HepG2 (cell line): ENCODE measurements at regions not wholly inside any gene's neighbourhood (a gene's known extent, or its start where the extent isn't known, plus 50 kb on each side); places are given as distances from the start of the nearest gene placed in this dataset.
"Not testable (repeated sequence)": the region's sequence is repeated elsewhere in the genome, so short reads cannot be mapped to it uniquely, and the experiment has no call there.

Experiments used
- ATAC-seq: fragments of 200-7000 bp; cut with Tn5 transposase; 3 replicates; pipeline ENCODE4 v1.9.1; 2020; ENCODE audit warnings: mild to moderate bottlenecking, moderate library complexity
- BruUV-seq: library from RNA; stranded (reverse); fragments of 400-500 nt; replicated peaks from 2 replicates; lab custom pipeline; 2021; lab: Mats Ljungman, UMichigan
- CTCF ChIA-PET: fragments of 300-600 bp; formaldehyde crosslinking; extraction: SDS; loops from one replicate; lab custom pipeline; 2021; ENCODE audit warnings: low total read pairs, inconsistent platforms, low intra/inter-chr PET ratio; lab: Yijun Ruan, JAX
- POLR2A ChIA-PET: fragments of 350-600 bp; sonication (Branson Sonifier 250); formaldehyde crosslinking; loops from one replicate; lab custom pipeline; 2020; ENCODE audit warnings: antibody characterized with exemption, inconsistent platforms; lab: Yijun Ruan, JAX
- DNase-seq: peaks from one replicate; pipeline ENCODE4 v3.0.0-alpha.2; 2015; ENCODE audit warnings: low spot score
- FAIRE-seq: peaks from 3 replicates; lab custom pipeline; 2011; peaks lifted over from hg19 to GRCh38; lab: Jason Lieb, UNC
- H2AFZ ChIP-seq: one replicate; pipeline ENCODE4 v1.6.1; 2011; ENCODE audit warnings: low read length, inconsistent platforms
- H3K27ac ChIP-seq: fragments of 300-600 bp; 3 replicates; pipeline ENCODE4 v1.8.0; 2011; ENCODE audit warnings: mixed run types, mild to moderate bottlenecking, mixed read lengths, low read length, inconsistent platforms; ENCODE audit not compliant: insufficient read depth; ENCODE audit errors: extremely low read length
- H3K27me3 ChIP-seq, 2 experiments: fragments of 200-600 bp in 1 of 2; 2 replicates in 1 of 2; 3 replicates in 1 of 2; pipeline versions ENCODE4 v1.6.0 to v1.8.0; 2011; ENCODE audit warnings: low read length in 2 of 2, mild to moderate bottlenecking in 2 of 2, moderate library complexity in 2 of 2, inconsistent platforms in 1 of 2; ENCODE audit not compliant: insufficient read depth in 2 of 2, control insufficient read depth in 1 of 2
- H3K36me3 ChIP-seq, 2 experiments: fragments of 200-600 bp in 1 of 2; replicated peaks in 1 of 2; 2 replicates in 1 of 2; 3 replicates in 1 of 2; pipeline versions ENCODE4 v1.5.1 to v1.8.0; 2011; ENCODE audit warnings: low read length in 2 of 2, inconsistent platforms in 1 of 2; ENCODE audit not compliant: insufficient read depth in 2 of 2, control insufficient read depth in 1 of 2
- H3K4me1 ChIP-seq: 2 replicates; pipeline ENCODE4 v1.5.1; 2012; ENCODE audit warnings: low read length, inconsistent platforms; ENCODE audit not compliant: insufficient read depth
- H3K4me2 ChIP-seq: 2 replicates; pipeline ENCODE4 v1.6.0; 2011; ENCODE audit warnings: low read depth, low read length, inconsistent platforms
- H3K4me3 ChIP-seq, 3 experiments: fragments of 200-600 bp in 1 of 3; sonication (generic), shearing (Covaris generic) in 1 of 3; replicated peaks in 1 of 3; 2 replicates each; pipeline ENCODE4 v1.5.1; 2011 to 2016; ENCODE audit warnings: low read length in 3 of 3, inconsistent platforms in 2 of 3, low read depth in 2 of 3, mild to moderate bottlenecking in 2 of 3, control low read depth in 1 of 3, mixed read lengths in 1 of 3; ENCODE audit not compliant: insufficient read depth in 1 of 3
- H3K79me2 ChIP-seq: one replicate; pipeline ENCODE4 v1.6.1; 2011; ENCODE audit warnings: low read length, inconsistent platforms; ENCODE audit not compliant: insufficient read depth
- H3K9ac ChIP-seq: 2 replicates; pipeline ENCODE4 v1.6.0; 2011; ENCODE audit warnings: mild to moderate bottlenecking, low read depth, low read length, inconsistent platforms; ENCODE audit not compliant: insufficient read depth
- H3K9me3 ChIP-seq: 2 replicates; pipeline ENCODE4 v1.5.1; 2012; ENCODE audit warnings: mild to moderate bottlenecking, low read length
- H4K20me1 ChIP-seq: 2 replicates; pipeline ENCODE4 v1.6.0; 2011; ENCODE audit warnings: inconsistent platforms, mild to moderate bottlenecking, low read length, moderate library complexity; ENCODE audit not compliant: insufficient read depth
- NFYB ChIP-seq: sonication (generic); formaldehyde crosslinking; IDR thresholded peaks from 2 replicates; pipeline ENCODE4 v1.4.0; 2020; ENCODE audit warnings: missing genetic modification reagents
- WGBS: methylation state at CpG from one replicate; pipeline ENCODE4 v1.1.6; 2017; ENCODE audit warnings: low lambda C conversion rate; 5-methylcytosine and 5-hydroxymethylcytosine counted together
- in situ Hi-C: cut with HindIII; loops from 2 replicates; pipeline ENCODE4 v1.10.0; 2017; ENCODE audit warnings: low pct_unique_long_range_greater_than_20kb; ENCODE audit not compliant: extremely low pct_ligation_motif_present
- intact Hi-C: fragments of 100-400 bp; cut with micrococcal nuclease; formaldehyde crosslinking; loops from one replicate; pipeline ENCODE4 v1.10.0; 2022; ENCODE audit not compliant: unreplicated experiment

DNA sequence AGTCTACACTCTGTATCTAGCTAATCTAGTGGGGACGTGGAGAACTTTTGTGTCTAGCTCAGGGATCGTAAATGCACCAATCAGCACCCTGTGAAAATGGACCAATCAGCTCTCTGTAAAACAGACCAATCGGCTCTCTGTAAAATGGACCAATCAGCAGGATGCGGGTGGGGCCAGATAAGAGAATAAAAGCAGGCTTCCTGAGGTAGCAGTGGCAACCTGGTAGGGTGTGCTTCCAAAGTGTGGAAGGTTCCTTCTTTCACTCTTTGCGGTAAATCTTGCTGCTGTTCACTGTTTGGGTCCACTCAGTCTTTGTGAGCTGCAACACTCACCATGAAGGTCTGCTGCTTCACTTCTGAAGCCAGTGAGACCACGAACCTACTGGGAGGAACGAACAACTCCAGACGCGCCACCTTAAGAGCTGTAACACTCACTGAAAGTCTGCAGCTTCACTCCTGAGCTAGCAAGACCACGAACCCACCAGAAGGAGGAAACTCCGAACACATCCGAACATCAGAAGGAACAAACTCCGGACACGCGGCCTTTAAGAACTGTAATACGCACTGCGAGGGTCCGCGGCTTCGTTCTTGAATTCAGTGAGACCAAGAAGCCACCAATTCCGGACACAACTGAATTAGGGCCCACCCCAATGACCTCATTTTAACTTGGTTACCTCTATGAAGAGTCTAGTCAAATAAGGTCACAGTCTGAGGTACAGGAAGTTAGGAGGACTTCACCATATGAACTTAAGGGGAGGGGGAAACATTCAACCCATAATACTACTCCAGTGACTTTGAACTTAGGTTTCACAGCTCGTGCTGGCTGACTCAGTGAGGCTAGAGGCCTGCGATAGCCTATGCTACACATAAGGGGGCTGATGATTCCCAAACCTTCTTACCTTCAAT lies 59.8 kb upstream of the LPGAT1 start:
- H3K4me1 ChIP-seq, result peaks cover 85% of the 10 kb centered on the region
- BruUV-seq, ATAC-seq, H3K4me3 ChIP-seq, H3K36me3 ChIP-seq, H3K9ac ChIP-seq, H2AFZ ChIP-seq, H3K27me3 ChIP-seq, H4K20me1 ChIP-seq, DNase-seq, CTCF ChIA-PET, H3K9me3 ChIP-seq, FAIRE-seq, POLR2A ChIA-PET, H3K79me2 ChIP-seq, H3K27ac ChIP-seq, H3K4me2 ChIP-seq, intact Hi-C loops, in situ Hi-C loops: not testable (repeated sequence)
- peak; percentile 46 for TF ChIP-seq NFYB
- 89% methylated on average over 22 of the region's 23 CpGs for WGBS

DNA sequence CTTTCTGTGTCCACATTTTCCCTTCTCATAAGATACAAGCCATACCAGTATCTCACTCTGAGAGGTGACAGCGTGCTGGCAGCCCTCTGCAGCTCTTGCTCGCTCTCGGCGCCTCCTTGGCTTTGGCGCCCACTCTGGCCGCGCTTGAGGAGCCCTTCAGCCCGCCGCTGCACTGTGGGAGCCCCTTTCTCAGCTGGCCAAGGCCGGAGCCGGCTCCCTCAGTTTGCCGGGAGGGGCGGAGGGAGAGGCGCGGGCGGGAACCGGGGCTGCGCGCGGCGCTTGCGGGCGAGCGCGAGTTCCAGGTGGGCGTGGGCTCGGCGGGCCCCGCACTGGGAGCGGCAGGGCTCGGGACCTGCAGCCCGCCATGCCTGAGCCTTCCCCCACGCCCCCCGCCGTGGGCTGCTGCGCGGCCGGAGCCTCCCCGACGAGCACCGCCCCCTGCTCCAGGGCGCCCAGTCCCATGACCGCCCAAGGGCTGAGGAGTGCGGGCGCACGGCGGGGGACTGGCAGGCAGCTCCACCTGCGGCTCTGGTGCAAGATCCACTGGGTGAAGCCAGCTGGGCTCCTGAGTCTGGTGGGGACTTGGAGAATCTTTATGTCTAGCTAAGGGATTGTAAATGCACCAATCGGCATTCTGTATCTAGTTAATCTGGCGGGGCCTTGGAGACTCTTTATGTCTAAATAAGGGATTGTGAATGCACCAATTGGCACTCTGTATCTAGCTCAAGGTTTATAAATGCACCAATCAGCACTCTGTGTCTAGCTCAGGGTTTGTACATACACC lies 58.9 kb upstream of the LPGAT1 start:
- H4K20me1 ChIP-seq, ATAC-seq, H3K9me3 ChIP-seq, FAIRE-seq, H2AFZ ChIP-seq, H3K4me2 ChIP-seq, H3K36me3 ChIP-seq, BruUV-seq, CTCF ChIA-PET, POLR2A ChIA-PET, in situ Hi-C loops, H3K79me2 ChIP-seq, H3K4me3 ChIP-seq, H3K27ac ChIP-seq, H3K27me3 ChIP-seq, DNase-seq, H3K9ac ChIP-seq: not testable (repeated sequence)
- peaks cover 85% of the 10 kb centered on the region for H3K4me1 ChIP-seq
- intact Hi-C loops, result loop anchor here (5.0 to 10.0 kb wide), 2 partner anchors 38 to 55 kb away; partner anchors contain the start of gene LPGAT1
- 97% methylated on average over 36 of the region's 50 CpGs for WGBS
